AG09309 (cell line): ENCODE measurements at regions not wholly inside any gene's neighbourhood (a gene's known extent, or its start where the extent isn't known, plus 50 kb on each side); places are given as distances from the start of the nearest gene placed in this dataset.

Experiments used
- DNase-seq: peaks from one replicate; pipeline ENCODE4 v3.0.0-alpha.2; 2010; ENCODE audit warnings: low read depth
- H3K4me3 ChIP-seq: 2 replicates; pipeline ENCODE4 v1.5.1; 2011; ENCODE audit warnings: mild to moderate bottlenecking, low read depth, low read length, moderate library complexity; ENCODE audit not compliant: control insufficient read depth
- CTCF ChIP-seq: IDR thresholded peaks from 2 replicates; pipeline ENCODE4 v1.5.1; 2011; ENCODE audit warnings: mild to moderate bottlenecking, low read depth, low read length, inconsistent platforms; ENCODE audit not compliant: insufficient read depth, control insufficient read depth; ENCODE audit errors: missing control alignments

- no peak for TF ChIP-seq CTCF
- H3K4me3 ChIP-seq = no peak overlapping the region
- DNase-seq = no peak
Measured at GRCh38 chr2:8416849-8417832, 264.7 kb upstream of the ID2 start.

- no peak overlapping the region for H3K4me3 ChIP-seq
- TF ChIP-seq CTCF = no peak
- peak; percentile 2 for DNase-seq
Measured at GRCh38 chr2:8418721-8419120, 263.1 kb upstream of the ID2 start.

- TF ChIP-seq CTCF = no peak
- DNase-seq = no peak
- no peak overlapping the region for H3K4me3 ChIP-seq
Measured at GRCh38 chr2:8421658-8422449, 260.0 kb upstream of the ID2 start.

- no peak for TF ChIP-seq CTCF
- H3K4me3 ChIP-seq = no peak overlapping the region
- no peak for DNase-seq
Measured at GRCh38 chr2:8422450-8422800, 259.4 kb upstream of the ID2 start.

GRCh38 chr2:8424997-8425900 is 256.6 kb upstream of the ID2 start:
- DNase-seq = no peak
- H3K4me3 ChIP-seq = no peak overlapping the region
- no peak for TF ChIP-seq CTCF

- no peak for TF ChIP-seq CTCF
- no peak for DNase-seq
- no peak overlapping the region for H3K4me3 ChIP-seq
Measured at GRCh38 chr2:8426550-8426949, 255.3 kb upstream of the ID2 start.
